ENCODE measurements at regions not wholly inside any gene's neighbourhood (a gene's known extent, or its start where the extent isn't known, plus 50 kb on each side); places are given as distances from the start of the nearest gene placed in this dataset.

GRCh38 chr10:105509517-105509916 lies 868.4 kb downstream of the SORCS3 start:
- Mint-ChIP-seq H3K9me3 (peaks cover 4% of the 10 kb centered on the region), H3K27me3 (no peaks in the 10 kb centered on the region), H3K4me3 (no peak overlapping the region), H3K4me1 (no peaks in the 10 kb centered on the region), H3K36me3 (ENCODE audit: low read depth) (no peaks in the 10 kb centered on the region), H3K27ac (no peak overlapping the region)
- ATAC-seq (replicated peaks): no peak

- no peak for ATAC-seq (replicated peaks)
- H3K27ac Mint-ChIP-seq: no peak overlapping the region
- H3K27me3 Mint-ChIP-seq: no peaks in the 10 kb centered on the region
Observed at GRCh38 chr10:105506262-105506661, 865.2 kb downstream of the SORCS3 start.

GRCh38 chr10:105503714-105504113 lies 862.6 kb downstream of the SORCS3 start:
- Mint-ChIP-seq H3K36me3 (ENCODE audit: low read depth) (no peaks in the 10 kb centered on the region), H3K27me3 (no peaks in the 10 kb centered on the region), H3K4me1 (no peaks in the 10 kb centered on the region), H3K9me3 (peaks cover 4% of the 10 kb centered on the region), H3K27ac (no peak overlapping the region), H3K4me3 (no peak overlapping the region)
- no peak for ATAC-seq (replicated peaks)

More at GRCh38 chr10:105506262-105506661, 865.2 kb downstream of the SORCS3 start:
- H3K9me3 Mint-ChIP-seq: peaks cover 4% of the 10 kb centered on the region
- no peak overlapping the region for H3K4me3 Mint-ChIP-seq
- H3K36me3 Mint-ChIP-seq (ENCODE audit: low read depth): no peaks in the 10 kb centered on the region
- no peaks in the 10 kb centered on the region for H3K4me1 Mint-ChIP-seq

GRCh38 chr10:105502058-105502457 lies 861.0 kb downstream of the SORCS3 start:
- H3K27me3 Mint-ChIP-seq: no peaks in the 10 kb centered on the region
- no peak overlapping the region for H3K27ac Mint-ChIP-seq
- H3K36me3 Mint-ChIP-seq (ENCODE audit: low read depth): no peaks in the 10 kb centered on the region
- no peak overlapping the region for H3K4me3 Mint-ChIP-seq
- H3K9me3 Mint-ChIP-seq: peaks cover 4% of the 10 kb centered on the region
- H3K4me1 Mint-ChIP-seq: no peaks in the 10 kb centered on the region
- ATAC-seq (replicated peaks): no peak

- Mint-ChIP-seq H3K4me1 (no peaks in the 10 kb centered on the region), H3K9me3 (peaks cover 12% of the 10 kb centered on the region), H3K27me3 (no peaks in the 10 kb centered on the region), H3K4me3 (no peak overlapping the region), H3K36me3 (ENCODE audit: low read depth) (no peaks in the 10 kb centered on the region), H3K27ac (no peak overlapping the region)
- ATAC-seq (replicated peaks): no peak
Observed at GRCh38 chr10:105494944-105495343, 853.9 kb downstream of the SORCS3 start.

- H3K4me1 Mint-ChIP-seq: no peaks in the 10 kb centered on the region
- no peak overlapping the region for H3K27ac Mint-ChIP-seq
- H3K4me3 Mint-ChIP-seq: no peak overlapping the region
- no peak for ATAC-seq (replicated peaks)
- no peaks in the 10 kb centered on the region for H3K27me3 Mint-ChIP-seq
- H3K36me3 Mint-ChIP-seq (ENCODE audit: low read depth): no peaks in the 10 kb centered on the region
- peaks cover 8% of the 10 kb centered on the region for H3K9me3 Mint-ChIP-seq
Observed at GRCh38 chr10:105494303-105494702, 853.2 kb downstream of the SORCS3 start.

GRCh38 chr10:105473170-105473569 lies 832.1 kb downstream of the SORCS3 start:
- Mint-ChIP-seq H3K36me3 (ENCODE audit: low read depth) (no peaks in the 10 kb centered on the region), H3K9me3 (peaks cover 3% of the 10 kb centered on the region), H3K4me1 (no peaks in the 10 kb centered on the region), H3K27ac (no peak overlapping the region), H3K4me3 (no peak overlapping the region), H3K27me3 (no peaks in the 10 kb centered on the region)
- no peak for ATAC-seq (replicated peaks)

- ATAC-seq (replicated peaks): no peak
- H3K36me3 Mint-ChIP-seq (ENCODE audit: low read depth): no peaks in the 10 kb centered on the region
- H3K27me3 Mint-ChIP-seq: no peaks in the 10 kb centered on the region
- no peak overlapping the region for H3K4me3 Mint-ChIP-seq
- no peak overlapping the region for H3K27ac Mint-ChIP-seq
- peaks cover 12% of the 10 kb centered on the region for H3K9me3 Mint-ChIP-seq
- no peaks in the 10 kb centered on the region for H3K4me1 Mint-ChIP-seq
Observed at GRCh38 chr10:105468759-105469158, 827.7 kb downstream of the SORCS3 start.

GRCh38 chr10:105466521-105466920 lies 825.4 kb downstream of the SORCS3 start:
- Mint-ChIP-seq H3K27me3 (no peaks in the 10 kb centered on the region), H3K27ac (no peak overlapping the region), H3K4me3 (no peak overlapping the region), H3K9me3 (peaks cover 18% of the 10 kb centered on the region), H3K4me1 (no peaks in the 10 kb centered on the region), H3K36me3 (ENCODE audit: low read depth) (no peaks in the 10 kb centered on the region)
- ATAC-seq (replicated peaks): no peak

- no peak overlapping the region for H3K27ac Mint-ChIP-seq
- H3K4me3 Mint-ChIP-seq: no peak overlapping the region
- ATAC-seq (replicated peaks): no peak
- no peaks in the 10 kb centered on the region for H3K36me3 Mint-ChIP-seq (ENCODE audit: low read depth)
- no peaks in the 10 kb centered on the region for H3K4me1 Mint-ChIP-seq
- H3K9me3 Mint-ChIP-seq: peaks cover 3% of the 10 kb centered on the region
- H3K27me3 Mint-ChIP-seq: no peaks in the 10 kb centered on the region
Observed at GRCh38 chr10:105434970-105435369, 793.9 kb downstream of the SORCS3 start.

- Mint-ChIP-seq H3K27ac (no peak overlapping the region), H3K4me1 (no peaks in the 10 kb centered on the region), H3K27me3 (no peaks in the 10 kb centered on the region), H3K4me3 (no peak overlapping the region), H3K36me3 (ENCODE audit: low read depth) (no peaks in the 10 kb centered on the region), H3K9me3 (peaks cover 3% of the 10 kb centered on the region)
- ATAC-seq (replicated peaks): no peak
Observed at GRCh38 chr10:105413997-105414396, 772.9 kb downstream of the SORCS3 start.

- peaks cover 4% of the 10 kb centered on the region for H3K9me3 Mint-ChIP-seq
- no peak overlapping the region for H3K27ac Mint-ChIP-seq
- no peaks in the 10 kb centered on the region for H3K4me1 Mint-ChIP-seq
- H3K36me3 Mint-ChIP-seq (ENCODE audit: low read depth): no peaks in the 10 kb centered on the region
- no peak overlapping the region for H3K4me3 Mint-ChIP-seq
- no peak for ATAC-seq (replicated peaks)
- no peaks in the 10 kb centered on the region for H3K27me3 Mint-ChIP-seq
Observed at GRCh38 chr10:105409370-105409769, 768.3 kb downstream of the SORCS3 start.

- H3K36me3 Mint-ChIP-seq (ENCODE audit: low read depth): no peaks in the 10 kb centered on the region
- no peak for ATAC-seq (replicated peaks)
- peaks cover 4% of the 10 kb centered on the region for H3K9me3 Mint-ChIP-seq
- H3K4me3 Mint-ChIP-seq: no peak overlapping the region
- H3K27ac Mint-ChIP-seq: no peak overlapping the region
- H3K27me3 Mint-ChIP-seq: no peaks in the 10 kb centered on the region
- no peaks in the 10 kb centered on the region for H3K4me1 Mint-ChIP-seq
Observed at GRCh38 chr10:105406488-105406887, 765.4 kb downstream of the SORCS3 start.

GRCh38 chr10:105398202-105398601 lies 757.1 kb downstream of the SORCS3 start:
- H3K4me3 Mint-ChIP-seq: no peak overlapping the region
- H3K4me1 Mint-ChIP-seq: no peaks in the 10 kb centered on the region
- ATAC-seq (replicated peaks): no peak
- H3K36me3 Mint-ChIP-seq (ENCODE audit: low read depth): no peaks in the 10 kb centered on the region
- H3K27ac Mint-ChIP-seq: no peak overlapping the region
- H3K9me3 Mint-ChIP-seq: peaks cover 5% of the 10 kb centered on the region
- H3K27me3 Mint-ChIP-seq: no peaks in the 10 kb centered on the region

- Mint-ChIP-seq H3K9me3 (peaks cover 8% of the 10 kb centered on the region), H3K36me3 (ENCODE audit: low read depth) (no peaks in the 10 kb centered on the region), H3K27me3 (no peaks in the 10 kb centered on the region), H3K4me1 (no peaks in the 10 kb centered on the region), H3K4me3 (no peak overlapping the region), H3K27ac (no peak overlapping the region)
- ATAC-seq (replicated peaks): no peak
Observed at GRCh38 chr10:105391670-105392351, 750.7 kb downstream of the SORCS3 start.

GRCh38 chr10:105387971-105388370 lies 746.9 kb downstream of the SORCS3 start:
- ATAC-seq (replicated peaks): no peak

More at GRCh38 chr10:105387971-105388370, 746.9 kb downstream of the SORCS3 start:
- no peaks in the 10 kb centered on the region for H3K27me3 Mint-ChIP-seq
- peaks cover 15% of the 10 kb centered on the region for H3K9me3 Mint-ChIP-seq
- H3K4me3 Mint-ChIP-seq: no peak overlapping the region
- H3K36me3 Mint-ChIP-seq (ENCODE audit: low read depth): no peaks in the 10 kb centered on the region
- no peak overlapping the region for H3K27ac Mint-ChIP-seq
- no peaks in the 10 kb centered on the region for H3K4me1 Mint-ChIP-seq
